HUDEP-2 (cell line): ENCODE measurements at regions not wholly inside any gene's neighbourhood (a gene's known extent, or its start where the extent isn't known, plus 50 kb on each side); places are given as distances from the start of the nearest gene placed in this dataset.

ENCODE experiments used
- DNase-seq, 76 experiments: peaks; one replicate each; lab custom pipeline; 2025; ENCODE audit not compliant: unreplicated experiment in 76 of 76; lab: John Stamatoyannopoulos, UW

DNA sequence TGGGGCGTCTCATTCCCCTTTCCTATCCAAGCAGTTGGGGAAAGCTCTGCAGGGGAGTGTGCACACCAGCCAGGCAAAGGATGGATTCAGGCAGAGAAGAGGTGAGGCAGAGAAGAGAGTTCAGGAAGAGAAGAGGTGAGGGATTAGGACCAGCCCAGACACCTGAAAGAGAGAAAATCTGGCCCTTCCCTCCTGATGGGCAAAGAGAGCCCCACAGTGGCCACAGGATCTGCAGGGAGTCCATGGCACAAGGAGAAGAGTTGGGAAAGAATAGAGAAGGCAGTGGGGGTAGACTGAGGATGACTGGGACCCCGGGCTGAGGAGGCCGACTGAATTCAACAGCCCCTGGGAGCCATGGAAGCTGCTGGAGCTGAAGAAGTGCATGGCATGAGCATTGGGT lies 140.4 kb upstream of the ZMIZ1 start:
- DNase-seq: no peak

DNA sequence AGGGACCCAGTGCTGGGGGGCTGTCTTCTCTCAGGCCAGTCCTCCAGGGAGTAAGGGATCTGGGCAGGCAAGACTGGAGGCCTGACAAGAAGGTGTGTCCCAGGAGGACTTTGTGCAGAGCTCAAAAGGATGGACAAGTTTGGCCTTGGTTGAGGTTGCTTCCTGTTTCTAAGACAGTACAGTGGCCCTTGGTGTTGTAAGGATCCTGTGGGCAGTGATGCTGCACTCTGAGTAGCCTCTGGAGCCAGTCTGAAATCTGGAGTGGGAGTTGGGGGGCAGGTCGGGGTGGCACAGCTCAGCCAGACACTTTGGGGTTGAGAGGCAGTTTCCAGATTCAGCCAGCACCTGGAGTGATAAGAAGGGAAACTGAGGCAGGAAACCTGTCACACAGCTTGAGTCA lies 139.2 kb upstream of the ZMIZ1 start:
- no peak for DNase-seq

DNA sequence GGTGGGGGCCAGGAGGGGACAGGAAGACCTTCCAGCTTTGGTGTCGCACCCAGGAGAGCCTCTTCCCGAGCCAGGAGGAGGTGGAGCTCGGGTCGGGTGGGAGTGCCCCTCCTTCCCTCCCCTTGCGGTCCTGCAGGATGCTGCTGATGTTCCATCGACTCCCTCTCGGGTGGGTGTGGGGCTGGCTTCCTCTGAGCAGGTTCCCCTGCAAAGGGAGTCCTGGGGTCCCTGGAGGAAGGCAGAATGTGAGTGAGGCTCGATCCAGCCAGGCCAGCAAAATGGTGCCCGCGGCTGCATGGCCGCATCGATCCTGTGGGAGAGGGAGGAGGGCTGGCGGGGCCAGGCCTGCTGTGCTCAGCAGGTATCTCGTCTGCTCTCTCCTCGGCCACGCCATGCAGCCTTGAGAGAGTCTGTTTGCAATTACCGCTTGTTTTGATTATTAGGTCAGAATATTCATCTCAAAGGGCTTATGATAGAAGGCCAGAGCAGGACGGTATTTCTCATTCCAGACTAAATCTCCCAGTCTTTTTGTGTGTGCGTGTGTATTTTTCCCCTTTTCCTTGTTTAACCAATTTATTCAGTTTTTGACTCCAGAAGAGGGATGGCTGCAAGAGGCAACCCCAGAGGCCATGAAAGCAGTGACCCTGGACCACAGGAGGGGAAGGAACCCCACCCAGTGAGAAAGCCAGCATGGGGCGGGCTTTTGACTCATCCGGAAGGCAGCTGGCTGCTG lies 137.3 kb upstream of the ZMIZ1 start:
- DNase-seq: no peak

DNA sequence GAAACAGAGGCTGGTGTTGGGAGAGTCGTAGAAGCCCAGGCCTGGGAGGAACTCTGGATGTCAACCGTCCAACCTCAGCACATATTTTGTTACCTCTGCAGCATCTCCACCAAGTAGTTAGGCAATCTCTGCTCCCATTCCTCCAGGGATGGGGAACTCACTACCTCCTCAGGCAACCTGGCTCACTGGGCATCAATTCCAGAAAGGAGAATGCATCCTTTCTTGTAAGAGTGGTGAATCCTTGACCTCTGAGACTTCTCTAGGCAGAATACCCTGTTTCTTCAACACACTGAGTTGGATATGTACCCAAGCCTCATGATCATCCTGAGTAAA lies 136.7 kb upstream of the ZMIZ1 start:
- DNase-seq: no peak

DNA sequence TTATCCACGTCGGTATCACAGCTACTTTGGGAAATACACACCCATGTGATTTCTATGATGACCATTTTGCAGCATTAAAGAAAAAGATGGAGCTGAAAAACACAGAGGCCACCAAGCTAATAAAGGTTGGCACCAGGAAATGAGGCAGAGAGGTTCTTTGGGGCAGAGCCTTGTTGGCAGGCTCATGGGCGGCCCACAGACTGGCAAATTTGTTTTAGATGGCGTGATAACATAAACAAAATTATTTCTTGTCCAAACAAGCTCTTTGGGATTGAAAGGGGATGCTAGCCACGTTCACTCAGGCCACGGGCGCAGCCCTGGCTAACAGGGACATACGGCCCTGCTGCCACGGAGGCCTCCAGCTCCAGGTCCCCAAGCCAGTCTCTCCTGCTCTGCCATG lies 135.9 kb upstream of the ZMIZ1 start:
- no peak for DNase-seq

DNA sequence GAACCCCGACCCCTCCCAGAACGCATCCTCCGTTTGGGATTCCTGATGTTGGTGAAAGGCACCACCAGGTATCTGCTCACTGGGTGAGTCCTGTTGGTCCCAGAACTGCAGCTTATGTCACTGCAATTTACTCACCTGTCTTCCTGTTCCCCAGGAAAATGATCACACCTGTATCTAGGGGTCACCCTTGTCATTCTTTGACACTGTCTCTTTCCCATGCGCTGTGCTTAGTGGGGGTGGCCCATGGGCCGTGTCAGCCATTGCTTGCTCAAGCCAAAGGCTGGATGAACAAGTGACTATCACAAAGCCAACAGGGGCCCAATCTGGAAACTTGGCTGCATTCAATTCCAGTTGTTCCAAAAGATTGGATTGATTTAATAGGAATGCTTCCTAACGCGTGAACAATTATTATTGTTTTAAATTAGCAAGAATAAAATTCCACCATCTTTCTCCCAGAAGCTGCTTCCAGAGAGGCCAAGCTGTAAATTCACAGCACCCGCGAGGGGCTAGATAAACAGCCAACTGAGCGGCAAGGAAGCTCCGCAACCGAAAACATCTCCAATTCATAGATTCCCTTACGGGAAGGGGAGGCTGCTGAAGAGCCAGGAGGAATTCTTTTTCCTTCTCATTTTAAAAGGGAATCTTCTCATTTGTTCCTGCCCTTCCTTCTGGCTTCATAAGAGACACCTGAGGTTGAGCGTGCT lies 134.8 kb upstream of the ZMIZ1 start:
- no peak for DNase-seq

DNA sequence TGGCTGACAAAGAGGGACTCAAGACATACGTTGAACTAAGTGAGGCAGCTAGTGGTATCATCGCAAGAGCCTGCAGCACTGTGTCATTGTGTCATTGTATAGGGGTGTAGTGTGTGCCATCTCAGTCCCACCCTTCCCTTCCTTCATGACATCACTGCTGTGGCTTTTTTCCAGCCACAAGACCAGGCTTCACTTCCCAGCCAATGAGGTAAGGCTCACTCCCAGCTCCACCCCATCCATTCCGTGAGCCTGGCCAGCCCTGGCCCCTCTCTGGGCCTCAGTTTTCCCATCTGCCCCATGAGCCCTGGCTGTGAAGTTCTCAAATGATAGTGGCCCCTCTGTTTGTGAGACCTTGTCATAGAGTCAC lies 134.3 kb upstream of the ZMIZ1 start:
- DNase-seq: no peak

DNA sequence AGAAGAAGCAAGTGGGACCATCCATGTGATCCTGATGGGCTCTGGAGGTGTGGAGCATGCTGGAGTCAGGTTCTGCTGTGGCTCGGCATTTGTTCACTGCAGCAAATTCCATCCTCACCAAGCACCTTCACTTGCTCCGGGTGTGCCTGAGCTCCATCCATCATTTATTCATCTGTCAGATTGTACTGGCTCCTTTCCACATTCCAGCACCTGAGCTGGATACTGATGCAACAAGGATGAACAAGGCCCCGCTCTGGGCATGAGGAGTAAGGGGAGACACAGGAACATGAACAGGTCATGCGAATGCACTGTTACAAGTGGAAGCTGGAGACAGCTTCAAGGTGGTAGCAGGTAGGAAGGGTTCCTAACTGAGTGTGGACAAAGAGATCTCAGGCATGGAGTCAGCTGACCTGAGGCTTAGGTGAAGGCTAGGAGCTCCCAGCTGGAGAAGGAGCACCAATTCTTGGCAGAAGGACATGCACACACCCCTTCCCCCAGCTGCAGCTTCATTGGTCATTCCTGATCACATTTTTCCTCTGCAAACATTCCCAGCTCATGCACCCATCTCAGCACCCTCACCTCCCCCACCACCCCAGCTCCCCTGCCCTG lies 133.7 kb upstream of the ZMIZ1 start:
- no peak for DNase-seq

DNA sequence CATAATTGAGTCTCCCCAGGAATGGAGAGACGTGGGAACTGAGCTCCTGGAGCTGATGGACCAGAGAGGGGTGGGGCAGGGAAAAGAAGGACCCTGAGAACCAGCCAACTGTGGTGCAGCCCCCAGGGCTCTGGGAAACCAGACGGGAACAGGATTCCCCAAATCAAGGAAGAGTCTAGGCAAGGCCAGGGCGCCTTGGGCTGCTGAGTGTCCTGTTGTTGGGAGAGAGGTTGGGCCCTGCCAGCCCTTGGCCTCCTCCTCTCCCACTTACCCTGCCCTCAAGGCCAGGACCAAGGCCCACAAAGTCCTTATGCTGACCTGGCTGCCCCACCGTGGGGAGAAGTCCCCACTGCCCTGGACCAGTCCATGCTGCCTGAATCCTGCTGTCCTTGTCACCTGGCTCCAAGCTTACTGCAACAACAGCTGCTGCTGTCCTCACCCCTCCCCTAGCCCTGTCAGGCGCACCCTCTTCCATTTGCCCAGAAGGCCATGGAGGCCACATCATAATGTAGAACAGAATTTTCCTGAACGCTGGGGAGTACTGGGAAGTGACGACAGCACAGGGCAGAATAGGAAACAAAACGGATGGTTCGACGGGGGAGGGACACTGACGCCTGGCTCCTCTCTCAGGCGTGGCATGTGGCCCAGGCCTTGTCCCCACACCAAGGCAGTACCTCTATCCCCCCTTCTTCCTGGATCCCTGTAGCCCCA lies 132.9 kb upstream of the ZMIZ1 start:
- DNase-seq: no peak

DNA sequence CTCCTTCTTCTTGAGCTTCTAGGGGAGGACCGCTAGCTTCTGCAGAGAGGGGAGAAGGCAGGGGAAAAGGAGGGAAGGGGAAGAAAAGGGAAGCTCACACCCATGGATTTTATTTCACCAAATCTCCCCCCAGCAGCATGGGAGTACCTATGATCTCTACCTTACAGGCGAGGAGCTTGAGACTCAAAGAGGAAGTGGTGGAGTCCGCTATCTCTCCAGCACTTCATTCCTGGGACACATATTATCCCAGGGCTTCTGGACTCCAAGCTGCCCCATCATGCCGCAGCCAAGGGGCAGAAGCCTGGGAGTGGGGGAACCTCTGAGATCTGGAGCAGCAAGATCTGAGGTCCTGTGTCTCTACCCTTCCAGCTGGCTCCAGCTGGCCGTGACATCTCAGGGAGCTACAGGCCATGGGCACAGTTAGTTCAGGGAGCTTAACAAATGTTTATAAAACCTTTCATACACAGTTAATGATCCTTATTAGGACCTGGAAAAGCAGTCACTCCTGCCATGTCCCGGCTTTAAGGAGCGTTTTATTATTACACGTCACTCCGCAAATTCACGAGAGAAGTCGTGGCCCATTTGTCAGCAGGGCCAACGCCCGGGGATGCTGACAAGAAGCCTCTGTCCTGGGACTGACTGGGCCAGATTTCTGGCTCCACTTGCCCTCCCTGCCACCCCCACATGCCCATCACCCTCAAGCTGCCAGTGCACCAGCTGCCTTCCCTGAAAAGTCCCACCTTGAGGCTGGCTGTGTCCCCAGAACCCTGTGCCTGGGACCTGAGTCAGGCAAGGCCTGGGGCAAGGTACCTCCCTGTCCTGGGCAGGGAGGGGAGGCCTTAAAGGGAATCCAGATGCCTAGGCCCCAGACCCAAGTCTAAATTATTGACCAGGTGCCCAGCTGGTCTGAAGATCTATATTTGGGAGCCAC lies 132.1 kb upstream of the ZMIZ1 start:
- no peak for DNase-seq

DNA sequence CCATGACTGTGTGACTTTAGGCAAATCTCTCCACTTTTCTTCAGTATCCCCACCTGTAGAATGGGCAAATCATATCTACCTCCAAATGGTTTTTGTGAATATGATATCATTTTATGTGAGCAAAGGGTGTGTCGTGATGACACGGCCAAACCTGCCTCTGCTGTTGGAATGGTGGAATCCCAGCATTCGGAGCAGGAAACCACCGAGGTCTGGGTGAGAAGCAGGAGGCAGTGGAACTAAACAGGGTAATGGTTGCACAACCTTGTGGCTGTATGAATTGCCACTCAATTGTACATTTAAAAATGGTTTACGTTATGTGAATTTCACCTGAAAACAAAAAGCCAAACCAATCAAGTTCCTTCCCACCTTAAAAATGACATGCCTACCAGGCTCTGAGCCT lies 131.4 kb upstream of the ZMIZ1 start:
- no peak for DNase-seq

DNA sequence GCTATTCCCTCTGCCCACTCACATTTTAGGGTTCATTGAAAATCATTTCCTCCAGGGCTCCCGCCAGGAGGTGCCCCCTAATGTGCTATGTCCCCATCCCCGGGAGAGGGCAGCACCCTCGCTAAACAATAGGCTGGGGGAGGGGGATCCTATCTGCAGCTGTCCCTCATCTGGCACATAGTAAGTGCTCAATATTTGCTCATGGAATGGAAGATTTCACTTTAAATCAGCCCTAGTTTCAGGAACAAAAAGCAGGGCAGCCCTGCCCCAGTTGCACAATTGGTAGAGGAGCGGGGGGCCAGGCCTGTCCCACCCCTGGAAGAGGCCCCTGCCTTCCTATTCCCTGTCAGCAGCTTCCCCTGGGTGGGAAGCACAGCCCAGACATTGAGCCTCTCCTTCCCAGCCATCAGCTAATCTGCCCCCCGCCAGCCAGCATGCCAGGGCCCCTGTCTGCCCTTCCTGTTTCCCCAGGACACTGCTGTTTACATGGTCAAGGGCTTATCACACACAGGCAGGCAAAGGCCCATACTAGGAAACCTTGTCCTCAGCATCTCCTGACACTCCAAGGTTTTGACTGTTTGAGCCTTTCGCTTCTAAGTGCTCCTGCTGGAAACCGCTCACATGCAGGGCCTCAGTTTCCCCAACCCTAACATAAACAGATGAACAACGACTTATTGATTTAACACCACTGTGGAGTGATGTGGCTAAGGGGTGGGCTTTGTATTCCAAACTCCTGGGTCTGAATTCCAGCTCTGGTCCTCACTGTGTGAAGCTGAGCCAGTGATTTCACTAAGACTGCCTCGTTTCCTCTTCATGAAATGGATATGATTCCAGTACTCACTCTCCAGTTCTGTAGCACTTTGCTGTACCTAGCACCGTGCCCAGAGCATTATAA lies 130.7 kb upstream of the ZMIZ1 start:
- peak in 11 of 76 experiments; percentile 3 to 25 (median 8) for DNase-seq

DNA sequence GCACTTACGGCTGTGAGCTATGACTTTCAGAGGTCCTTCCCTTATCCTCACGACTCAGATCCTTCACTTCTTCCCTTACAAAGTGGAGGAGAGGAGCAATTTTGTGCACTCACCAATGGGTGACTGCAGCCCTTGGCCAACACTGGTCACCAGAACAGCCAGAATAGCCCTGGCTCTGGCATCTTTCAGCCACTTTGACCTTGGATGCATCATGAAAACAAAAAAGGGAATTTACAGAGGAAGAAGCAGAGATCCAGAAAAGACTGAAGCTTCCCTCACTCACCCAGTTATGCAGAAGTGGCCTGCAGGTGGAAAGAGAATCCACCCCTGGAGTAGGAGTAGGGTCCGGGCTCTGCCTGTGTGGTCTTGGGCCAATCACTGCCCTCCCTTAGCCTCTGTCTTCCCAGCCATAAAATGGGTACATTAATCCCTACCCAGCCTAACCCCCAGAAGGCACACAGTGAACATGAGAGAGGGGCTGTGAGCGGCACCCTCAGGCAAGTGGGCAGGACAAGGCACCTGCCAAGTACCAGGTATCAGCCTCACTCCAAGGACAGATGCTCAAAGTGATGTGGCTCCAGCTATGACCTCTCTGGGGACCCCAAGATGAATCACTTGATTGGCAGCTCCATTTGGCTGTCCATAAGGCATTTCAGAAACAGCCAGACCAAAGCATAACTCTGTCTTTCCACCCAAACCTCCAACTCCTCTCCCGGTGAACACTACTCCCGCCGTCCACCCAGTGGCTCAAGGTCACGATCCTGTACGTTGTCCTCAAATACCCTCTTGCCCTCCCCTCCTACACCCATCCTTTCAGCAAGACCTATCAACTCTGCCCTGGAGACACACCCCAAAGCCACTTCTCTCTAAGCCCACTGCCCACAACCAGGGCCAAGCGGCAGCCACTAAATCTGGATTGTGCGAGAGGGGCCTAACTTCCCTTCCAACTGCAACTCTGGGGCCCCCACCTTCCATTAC lies 129.8 kb upstream of the ZMIZ1 start:
- DNase-seq: no peak

DNA sequence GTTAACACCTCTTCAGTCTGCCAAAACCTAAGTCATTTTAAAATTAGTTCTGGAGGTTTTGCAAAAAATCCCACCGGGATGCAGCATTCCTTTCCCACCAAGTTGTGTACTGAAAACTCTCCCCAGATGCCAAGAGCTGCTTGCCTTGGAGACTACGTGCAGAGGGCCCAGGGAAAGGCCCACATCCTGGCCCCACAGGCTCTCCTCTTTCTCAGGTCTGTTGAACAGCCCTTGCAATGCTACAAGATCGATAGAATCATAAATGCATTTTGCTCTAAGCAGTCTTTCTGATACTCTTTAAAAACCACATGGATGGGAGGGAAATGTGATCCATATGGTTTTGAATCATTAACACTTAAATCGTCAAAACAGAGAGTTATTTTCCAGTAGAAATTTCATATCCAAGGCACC lies 126.7 kb upstream of the ZMIZ1 start:
- DNase-seq: no peak

DNA sequence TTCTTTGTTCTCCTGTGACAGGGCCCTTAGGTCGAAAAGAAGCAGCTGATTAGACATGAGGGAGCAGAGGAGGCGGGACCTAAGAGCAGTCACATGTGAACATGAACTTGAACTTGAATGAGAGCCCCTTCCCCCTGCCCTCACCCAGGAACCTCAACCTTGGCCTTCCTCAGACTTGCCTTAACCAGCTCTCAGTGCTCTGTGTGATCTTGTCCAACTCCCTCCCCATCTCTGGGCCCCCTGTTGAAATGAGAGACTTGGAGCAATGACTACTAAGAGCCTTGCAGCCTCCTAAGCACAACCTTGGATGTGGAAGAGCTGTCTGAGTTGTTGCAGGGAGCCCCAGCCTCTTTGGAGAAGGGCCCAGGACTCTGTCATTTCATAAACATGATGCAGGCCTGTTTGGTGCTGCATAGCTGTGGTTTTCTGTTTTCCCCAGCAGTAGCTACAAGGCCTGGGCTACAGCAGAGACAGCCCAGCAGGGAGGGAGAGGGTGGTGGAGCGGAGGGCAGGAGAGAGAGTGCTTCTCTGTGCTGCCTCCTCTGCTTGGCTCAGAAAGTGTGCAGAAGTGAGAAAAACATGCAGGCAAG lies 123.9 kb upstream of the ZMIZ1 start:
- no peak for DNase-seq

DNA sequence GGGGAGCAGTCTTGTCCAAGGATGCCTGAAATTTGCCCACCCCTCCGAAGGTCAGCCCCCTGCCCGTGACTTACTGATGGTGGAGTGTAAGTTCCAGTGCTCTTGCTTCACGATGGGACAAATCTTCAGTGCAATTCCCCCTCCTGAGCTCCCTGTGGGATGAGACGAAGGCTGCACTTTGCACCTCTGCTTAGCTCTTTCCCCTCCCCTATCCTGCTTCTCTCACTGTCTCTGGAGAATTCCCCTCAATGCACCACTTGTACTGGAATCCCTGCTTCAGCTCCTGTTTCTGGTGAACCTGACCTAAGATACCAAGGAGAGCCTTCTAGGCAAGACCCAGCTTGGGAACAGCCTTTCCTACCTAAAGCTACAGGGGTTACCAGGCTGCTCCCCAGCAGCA lies 122.9 kb upstream of the ZMIZ1 start:
- DNase-seq: no peak

DNA sequence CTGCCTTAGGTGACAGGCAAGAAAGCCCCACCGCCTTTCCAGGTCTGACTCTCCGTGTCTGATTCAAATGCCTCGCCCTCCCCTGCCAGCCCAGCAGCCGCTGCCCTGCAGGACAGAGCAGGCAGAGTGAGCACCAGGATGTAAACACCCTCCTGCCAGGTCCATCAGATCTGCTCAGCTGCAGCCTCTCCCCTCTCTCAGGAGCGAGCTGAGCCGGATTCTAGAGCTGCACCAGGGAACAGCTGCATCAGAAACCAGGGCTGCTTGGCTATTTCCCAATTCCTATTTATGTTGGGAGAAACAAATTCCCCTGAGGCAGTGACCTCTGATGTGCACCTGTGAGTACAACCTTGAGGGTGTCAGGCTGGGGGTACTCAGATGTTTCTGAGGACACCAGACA lies 121.5 kb upstream of the ZMIZ1 start:
- DNase-seq: no peak

DNA sequence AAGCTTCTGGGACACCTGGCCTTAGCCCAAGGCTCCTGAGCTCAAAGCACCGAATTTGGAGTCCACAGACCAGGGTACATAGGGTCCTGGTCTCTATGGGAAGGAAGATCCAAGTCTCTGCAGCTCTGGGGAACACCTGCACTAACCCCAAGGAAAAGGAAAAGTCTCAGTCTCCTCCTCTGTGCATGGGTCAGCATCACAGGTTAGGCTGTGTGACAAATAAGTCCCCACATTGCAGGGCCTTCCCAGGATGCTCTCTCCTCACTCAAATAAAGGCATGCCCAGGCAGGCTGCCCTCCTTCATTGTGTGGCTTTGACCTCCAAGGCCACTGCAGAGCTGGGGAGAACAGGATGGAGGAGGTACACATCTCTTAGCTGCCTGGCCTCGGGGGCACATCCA lies 121.0 kb upstream of the ZMIZ1 start:
- no peak for DNase-seq
